ENCODE measurements at regions not wholly inside any gene's neighbourhood (a gene's known extent, or its start where the extent isn't known, plus 50 kb on each side); places are given as distances from the start of the nearest gene placed in this dataset.

DNA sequence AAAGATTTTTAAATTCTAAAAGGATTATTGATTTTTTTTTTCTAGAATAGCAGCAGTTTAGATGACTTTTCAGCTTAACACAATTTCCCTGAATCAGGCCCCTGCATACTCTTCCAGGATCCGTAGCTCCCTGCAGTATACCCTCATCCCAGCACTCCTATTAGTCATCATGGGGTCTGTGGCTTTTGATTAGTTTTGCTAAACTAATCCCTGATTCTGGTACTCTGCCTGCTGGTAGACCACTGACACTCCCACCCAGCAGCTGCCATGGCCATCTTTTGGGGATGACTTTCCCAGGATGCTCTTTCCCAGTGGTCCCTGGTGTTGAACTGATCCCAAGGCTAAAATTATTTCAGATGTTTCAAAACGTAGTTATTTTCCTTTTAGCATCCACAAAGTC lies 802.0 kb downstream of the RAPGEF2 start:
- H3K27me3 Mint-ChIP-seq (ENCODE audit: low read depth, unreplicated experiment), result no peaks in the 10 kb centered on the region
- FAIRE-seq (no peak), DNase-seq (ENCODE audit: low read depth) (no peak)
- Histone ChIP-seq H3K4me1 (ENCODE audit: insufficient read depth, low read length) (no peaks in the 10 kb centered on the region), H3K9me3 (ENCODE audit: insufficient read depth, low read depth, low read length) (no peaks in the 10 kb centered on the region), H3K4me2 (ENCODE audit: low read length) (no peak overlapping the region), H3K4me3 (ENCODE audit: insufficient read depth, low read depth, low read length) (no peak overlapping the region), H3K36me3 (ENCODE audit: insufficient read depth, low read length) (no peaks in the 10 kb centered on the region), H3K27me3 (ENCODE audit: insufficient read depth, low read length) (no peaks in the 10 kb centered on the region), H3K79me2 (ENCODE audit: insufficient read depth, low read length) (no peaks in the 10 kb centered on the region), H4K20me1 (ENCODE audit: insufficient read depth, low read length) (no peaks in the 10 kb centered on the region), H3K9ac (ENCODE audit: low read length) (no peak overlapping the region), H2AFZ (ENCODE audit: low read depth, low read length) (no peak overlapping the region), H3K27ac (ENCODE audit: low read depth, low read length) (no peak overlapping the region)
- no peak overlapping the region for H3K27ac Mint-ChIP-seq (ENCODE audit: unreplicated experiment)
- H3K4me3 Mint-ChIP-seq (ENCODE audit: unreplicated experiment), result no peak overlapping the region
- TF ChIP-seq, protein P1, sequence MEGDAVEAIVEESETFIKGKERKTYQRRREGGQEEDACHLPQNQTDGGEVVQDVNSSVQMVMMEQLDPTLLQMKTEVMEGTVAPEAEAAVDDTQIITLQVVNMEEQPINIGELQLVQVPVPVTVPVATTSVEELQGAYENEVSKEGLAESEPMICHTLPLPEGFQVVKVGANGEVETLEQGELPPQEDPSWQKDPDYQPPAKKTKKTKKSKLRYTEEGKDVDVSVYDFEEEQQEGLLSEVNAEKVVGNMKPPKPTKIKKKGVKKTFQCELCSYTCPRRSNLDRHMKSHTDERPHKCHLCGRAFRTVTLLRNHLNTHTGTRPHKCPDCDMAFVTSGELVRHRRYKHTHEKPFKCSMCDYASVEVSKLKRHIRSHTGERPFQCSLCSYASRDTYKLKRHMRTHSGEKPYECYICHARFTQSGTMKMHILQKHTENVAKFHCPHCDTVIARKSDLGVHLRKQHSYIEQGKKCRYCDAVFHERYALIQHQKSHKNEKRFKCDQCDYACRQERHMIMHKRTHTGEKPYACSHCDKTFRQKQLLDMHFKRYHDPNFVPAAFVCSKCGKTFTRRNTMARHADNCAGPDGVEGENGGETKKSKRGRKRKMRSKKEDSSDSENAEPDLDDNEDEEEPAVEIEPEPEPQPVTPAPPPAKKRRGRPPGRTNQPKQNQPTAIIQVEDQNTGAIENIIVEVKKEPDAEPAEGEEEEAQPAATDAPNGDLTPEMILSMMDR (IDR thresholded peaks at IDR 0.05; ENCODE audit: insufficient read depth, low read depth, low read length), result no peak
- no peak for TF ChIP-seq EZH2 (IDR thresholded peaks at IDR 0.05; ENCODE audit: insufficient read depth, low read length)
- H3K9me3 Mint-ChIP-seq (ENCODE audit: unreplicated experiment), result no peaks in the 10 kb centered on the region
- H3K36me3 Mint-ChIP-seq (ENCODE audit: low read depth, unreplicated experiment), result no peaks in the 10 kb centered on the region
- peaks cover 6% of the 10 kb centered on the region for H3K4me1 Mint-ChIP-seq (ENCODE audit: low read depth, unreplicated experiment)

DNA sequence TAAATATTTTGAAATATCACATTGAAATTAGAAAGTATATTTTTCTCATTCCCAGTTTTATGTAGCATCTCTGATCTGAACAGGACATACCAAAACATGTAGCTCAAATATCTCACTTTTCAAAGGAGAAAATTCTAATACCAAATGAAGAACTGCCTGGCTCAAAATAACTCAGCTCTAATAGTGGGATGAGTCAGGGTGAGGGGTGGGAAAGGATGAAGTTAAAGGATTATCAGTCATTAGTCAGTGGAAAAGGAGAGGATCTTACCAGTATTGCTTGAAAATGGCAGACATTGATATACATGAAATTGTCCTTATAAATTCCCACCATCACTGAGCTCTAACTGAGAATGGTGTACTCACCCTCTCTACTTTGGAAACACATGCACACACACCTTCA lies 803.2 kb downstream of the RAPGEF2 start:
- no peaks in the 10 kb centered on the region for H3K9me3 Mint-ChIP-seq (ENCODE audit: unreplicated experiment)
- no peak overlapping the region for H3K9ac ChIP-seq (ENCODE audit: low read length)
- H3K79me2 ChIP-seq (ENCODE audit: insufficient read depth, low read length), result no peaks in the 10 kb centered on the region
- no peak overlapping the region for H3K4me3 ChIP-seq (ENCODE audit: insufficient read depth, low read depth, low read length)
- H2AFZ ChIP-seq (ENCODE audit: low read depth, low read length), result no peak overlapping the region
- no peak overlapping the region for H3K4me3 Mint-ChIP-seq (ENCODE audit: unreplicated experiment)
- FAIRE-seq (no peak), DNase-seq (ENCODE audit: low read depth) (no peak)
- no peaks in the 10 kb centered on the region for H4K20me1 ChIP-seq (ENCODE audit: insufficient read depth, low read length)
- peaks cover 6% of the 10 kb centered on the region for H3K4me1 Mint-ChIP-seq (ENCODE audit: low read depth, unreplicated experiment)
- H3K27ac ChIP-seq (ENCODE audit: low read depth, low read length), result no peak overlapping the region
- H3K27me3 Mint-ChIP-seq (ENCODE audit: low read depth, unreplicated experiment), result no peaks in the 10 kb centered on the region
- no peaks in the 10 kb centered on the region for H3K36me3 ChIP-seq (ENCODE audit: insufficient read depth, low read length)
- H3K27me3 ChIP-seq (ENCODE audit: insufficient read depth, low read length), result no peaks in the 10 kb centered on the region
- no peak for TF ChIP-seq EZH2 (IDR thresholded peaks at IDR 0.05; ENCODE audit: insufficient read depth, low read length)
- TF ChIP-seq, protein P1 (IDR thresholded peaks at IDR 0.05; ENCODE audit: insufficient read depth, low read depth, low read length), result no peak
- H3K36me3 Mint-ChIP-seq (ENCODE audit: low read depth, unreplicated experiment), result no peaks in the 10 kb centered on the region
- no peak overlapping the region for H3K4me2 ChIP-seq (ENCODE audit: low read length)
- no peaks in the 10 kb centered on the region for H3K9me3 ChIP-seq (ENCODE audit: insufficient read depth, low read depth, low read length)
- H3K4me1 ChIP-seq (ENCODE audit: insufficient read depth, low read length), result no peaks in the 10 kb centered on the region
- H3K27ac Mint-ChIP-seq (ENCODE audit: unreplicated experiment), result no peak overlapping the region

DNA sequence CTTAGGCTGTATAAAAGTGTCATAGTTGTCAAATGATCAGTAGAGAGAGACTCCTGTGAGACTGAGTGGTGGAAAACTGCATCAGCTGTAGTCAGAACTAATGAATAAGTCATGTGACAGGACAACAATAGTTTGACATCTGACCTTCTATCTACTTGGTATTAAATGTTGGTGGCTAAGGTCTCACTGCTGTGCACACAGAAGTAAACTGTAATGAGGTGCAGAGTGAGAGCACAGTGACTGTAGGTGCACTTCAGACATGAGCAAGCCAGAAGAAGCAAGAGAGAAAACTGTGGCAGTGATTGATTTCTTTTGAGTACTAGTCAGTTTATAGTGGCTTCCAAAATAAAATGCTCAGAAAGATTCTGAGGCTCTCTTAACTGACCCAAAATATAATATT lies 803.6 kb downstream of the RAPGEF2 start:
- H3K9me3 Mint-ChIP-seq (ENCODE audit: unreplicated experiment), result no peaks in the 10 kb centered on the region
- H3K36me3 ChIP-seq (ENCODE audit: insufficient read depth, low read length), result no peaks in the 10 kb centered on the region
- no peaks in the 10 kb centered on the region for H4K20me1 ChIP-seq (ENCODE audit: insufficient read depth, low read length)
- FAIRE-seq (no peak), DNase-seq (ENCODE audit: low read depth) (no peak)
- no peaks in the 10 kb centered on the region for H3K27me3 ChIP-seq (ENCODE audit: insufficient read depth, low read length)
- H3K27ac ChIP-seq (ENCODE audit: low read depth, low read length), result no peak overlapping the region
- no peak overlapping the region for H3K4me3 Mint-ChIP-seq (ENCODE audit: unreplicated experiment)
- H3K4me2 ChIP-seq (ENCODE audit: low read length), result no peak overlapping the region
- no peak overlapping the region for H3K4me3 ChIP-seq (ENCODE audit: insufficient read depth, low read depth, low read length)
- H3K27ac Mint-ChIP-seq (ENCODE audit: unreplicated experiment), result no peak overlapping the region
- H3K36me3 Mint-ChIP-seq (ENCODE audit: low read depth, unreplicated experiment), result no peaks in the 10 kb centered on the region
- no peaks in the 10 kb centered on the region for H3K79me2 ChIP-seq (ENCODE audit: insufficient read depth, low read length)
- peaks cover 6% of the 10 kb centered on the region for H3K4me1 Mint-ChIP-seq (ENCODE audit: low read depth, unreplicated experiment)
- TF ChIP-seq, protein P1 (IDR thresholded peaks at IDR 0.05; ENCODE audit: insufficient read depth, low read depth, low read length), result no peak
- TF ChIP-seq EZH2 (IDR thresholded peaks at IDR 0.05; ENCODE audit: insufficient read depth, low read length), result no peak
- H2AFZ ChIP-seq (ENCODE audit: low read depth, low read length), result no peak overlapping the region
- H3K9me3 ChIP-seq (ENCODE audit: insufficient read depth, low read depth, low read length), result no peaks in the 10 kb centered on the region
- H3K4me1 ChIP-seq (ENCODE audit: insufficient read depth, low read length), result no peaks in the 10 kb centered on the region
- no peaks in the 10 kb centered on the region for H3K27me3 Mint-ChIP-seq (ENCODE audit: low read depth, unreplicated experiment)
- no peak overlapping the region for H3K9ac ChIP-seq (ENCODE audit: low read length)
